ENCODE measurements at regions not wholly inside any gene's neighbourhood (a gene's known extent, or its start where the extent isn't known, plus 50 kb on each side); places are given as distances from the start of the nearest gene placed in this dataset.

- TF ChIP-seq POLR2A (IDR thresholded peaks at IDR 0.05) (no peak), CTCF (IDR thresholded peaks at IDR 0.05) (no peak)
- intact Hi-C loops (cut with DNase I), result no loop called here
- no peaks in the 10 kb centered on the region for H3K27me3 ChIP-seq
- no peak overlapping the region for H3K4me3 ChIP-seq
- H3K36me3 ChIP-seq, result no peaks in the 10 kb centered on the region
- H3K4me1 ChIP-seq, result peaks cover 0 to under 1% (median 0%) of the 10 kb centered on the region in 4 donors
- 77% methylated on average over 3 of the region's 3 CpGs for WGBS (ENCODE audit: insufficient coverage, low coverage, low lambda C conversion rate, missing lambda C conversion rate)
- ATAC-seq (no peak), DNase-seq (no peak)
- no peaks in the 10 kb centered on the region for H3K9me3 ChIP-seq
- no peak overlapping the region for H3K27ac ChIP-seq
These were observed 139.3 kb downstream of the LYPLAL1 start for GRCh38 chr1:219312967-219313366.

GRCh38 chr1:219310181-219310728 lies 136.6 kb downstream of the LYPLAL1 start:
- Histone ChIP-seq H3K36me3 (no peaks in the 10 kb centered on the region), H3K4me1 (no peaks in the 10 kb centered on the region), H3K27me3 (no peaks in the 10 kb centered on the region), H3K27ac (no peak overlapping the region), H3K4me3 (no peak overlapping the region), H3K9me3 (no peaks in the 10 kb centered on the region)
- TF ChIP-seq CTCF (IDR thresholded peaks at IDR 0.05), result no peak
- TF ChIP-seq POLR2A (IDR thresholded peaks at IDR 0.05), result no peak
- ATAC-seq, result peak in 2 of 4 donors; percentile 65 to 78
- 13% methylated on average over 1 of the region's 1 CpG for WGBS (ENCODE audit: insufficient coverage, low coverage, low lambda C conversion rate, missing lambda C conversion rate)
- DNase-seq, result no peak
- intact Hi-C loops (cut with DNase I), result no loop called here

GRCh38 chr1:219308367-219308766 lies 134.7 kb downstream of the LYPLAL1 start:
- no peak overlapping the region for H3K27ac ChIP-seq
- intact Hi-C loops (cut with DNase I), result no loop called here
- no CpG with 5 or more reads among the region's 4 CpGs for WGBS (ENCODE audit: insufficient coverage, low coverage, low lambda C conversion rate, missing lambda C conversion rate)

GRCh38 chr1:219304227-219305226 lies 130.8 kb downstream of the LYPLAL1 start:
- H3K9me3 ChIP-seq, result no peaks in the 10 kb centered on the region
- intact Hi-C loops (cut with DNase I), result no loop called here
- no peaks in the 10 kb centered on the region for H3K36me3 ChIP-seq
- no peak overlapping the region for H3K4me3 ChIP-seq
- no peak for ATAC-seq
- WGBS (ENCODE audit: insufficient coverage, low coverage, low lambda C conversion rate, missing lambda C conversion rate), result 73% methylated on average over 9 of the region's 9 CpGs
- TF ChIP-seq CTCF (IDR thresholded peaks at IDR 0.05) (no peak), POLR2A (IDR thresholded peaks at IDR 0.05) (no peak)
- no peak for DNase-seq
- H3K4me1 ChIP-seq, result no peaks in the 10 kb centered on the region
- H3K27ac ChIP-seq, result no peak overlapping the region
- H3K27me3 ChIP-seq, result no peaks in the 10 kb centered on the region

More at GRCh38 chr1:219308367-219308766, 134.7 kb downstream of the LYPLAL1 start:
- DNase-seq (no peak), ATAC-seq (no peak)
- H3K27me3 ChIP-seq, result no peaks in the 10 kb centered on the region
- no peaks in the 10 kb centered on the region for H3K36me3 ChIP-seq
- TF ChIP-seq POLR2A (IDR thresholded peaks at IDR 0.05) (no peak), CTCF (IDR thresholded peaks at IDR 0.05) (no peak)
- no peaks in the 10 kb centered on the region for H3K4me1 ChIP-seq
- H3K4me3 ChIP-seq, result no peak overlapping the region
- no peaks in the 10 kb centered on the region for H3K9me3 ChIP-seq
